Upper lobe of left lung (tissue), 6 donors: ENCODE measurements at regions not wholly inside any gene's neighbourhood (a gene's known extent, or its start where the extent isn't known, plus 50 kb on each side); places are given as distances from the start of the nearest gene placed in this dataset.

Experiments
- ATAC-seq, 2 donors: fragments of 200-7000 bp; cut with Tn5 transposase; one replicate each; pipeline ENCODE4 v1.9.1; 2022; ENCODE audit warnings: mild to moderate bottlenecking in 2 of 2, moderate library complexity in 2 of 2; ENCODE audit not compliant: low FRiP score in 2 of 2
- DNase-seq, 2 donors: peaks; one replicate each; pipeline ENCODE4 v3.0.0-alpha.2; 2019 to 2020
- H3K27ac ChIP-seq, 4 donors: fragments of 200-600 bp; sonication (generic); one replicate each; pipeline ENCODE4 v1.5.1; 2016 to 2019
- H3K27me3 ChIP-seq, 4 donors: fragments of 200-600 bp; sonication (generic); one replicate each; pipeline ENCODE4 v1.5.1; 2017 to 2019
- H3K36me3 ChIP-seq, 4 donors: fragments of 200-600 bp; sonication (generic); one replicate each; pipeline ENCODE4 v1.5.1; 2016 to 2019
- H3K4me1 ChIP-seq, 4 donors: fragments of 200-600 bp; sonication (generic); one replicate each; pipeline ENCODE4 v1.5.1; 2018 to 2019
- H3K4me3 ChIP-seq, 4 donors: fragments of 200-600 bp; sonication (generic); one replicate each; pipeline ENCODE4 v1.5.1; 2017 to 2019; ENCODE audit warnings: mild to moderate bottlenecking in 2 of 4, moderate library complexity in 1 of 4
- H3K9me3 ChIP-seq, 4 donors: fragments of 200-600 bp; sonication (generic); one replicate each; pipeline ENCODE4 v1.5.1; 2018 to 2019
- EP300 ChIP-seq, 4 donors: sonication (generic); formaldehyde crosslinking; IDR thresholded peaks; one replicate each; pipeline ENCODE4 v1.5.1; 2017; ENCODE audit warnings: antibody characterized with exemption in 4 of 4, control low read depth in 2 of 4
- POLR2A ChIP-seq, 4 donors: fragments of 450-650 bp; IDR thresholded peaks; one replicate each; pipeline ENCODE4 v1.5.1; 2016 to 2017; ENCODE audit warnings: antibody characterized with exemption in 4 of 4, mild to moderate bottlenecking in 2 of 4
- POLR2AphosphoS5 ChIP-seq, 2 donors: sonication (generic); formaldehyde crosslinking; IDR thresholded peaks; one replicate each; pipeline ENCODE4 v1.5.1; 2017; ENCODE audit warnings: antibody characterized with exemption in 2 of 2
- WGBS, 2 donors: methylation state at CpG; one replicate each; pipeline ENCODE4 v1.1.5; 2017 to 2018; 5-methylcytosine and 5-hydroxymethylcytosine counted together
- TF ChIP-seq, protein P1 (sequence below), 6 experiments: fragments of 450-650 bp in 4 of 6; fragments of 200-600 bp in 2 of 6; sonication (generic) in 2 of 6; IDR thresholded peaks; one replicate each; pipeline ENCODE4 v1.5.1; 2016 to 2019; ENCODE audit warnings: antibody characterized with exemption in 6 of 6
- donor health status: DM: no; HTN: no; CAD: no; lungs with moderate emphysema.
- donor health status: DM: no; HTN: yes; CAD: no; lungs with severe emphysema.

DNA sequence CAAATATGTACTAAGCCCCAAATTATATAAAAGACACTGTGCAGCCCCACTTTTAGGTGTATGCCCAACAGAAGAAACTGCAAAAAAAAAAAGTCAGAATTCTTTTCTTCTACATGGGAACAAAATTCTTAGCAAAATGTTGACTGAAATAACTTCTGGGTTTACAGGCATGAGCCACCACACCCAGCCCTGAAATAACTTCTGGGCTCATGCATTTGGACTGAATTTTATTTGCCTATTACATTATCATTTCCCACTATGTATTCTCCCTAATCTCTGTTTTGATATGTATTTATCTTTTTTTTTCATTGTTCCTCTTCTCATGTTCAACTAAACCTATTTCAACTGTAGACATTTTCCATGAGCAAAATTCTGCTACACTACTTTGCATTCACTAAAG lies 169.2 kb downstream of the GRIN2B start:
- DNase-seq (no peak), ATAC-seq (no peak)
- no peak for TF ChIP-seq POLR2A (IDR thresholded peaks at IDR 0.05)
- no peak for TF ChIP-seq POLR2AphosphoS5 (IDR thresholded peaks at IDR 0.05)
- TF ChIP-seq, protein P1, sequence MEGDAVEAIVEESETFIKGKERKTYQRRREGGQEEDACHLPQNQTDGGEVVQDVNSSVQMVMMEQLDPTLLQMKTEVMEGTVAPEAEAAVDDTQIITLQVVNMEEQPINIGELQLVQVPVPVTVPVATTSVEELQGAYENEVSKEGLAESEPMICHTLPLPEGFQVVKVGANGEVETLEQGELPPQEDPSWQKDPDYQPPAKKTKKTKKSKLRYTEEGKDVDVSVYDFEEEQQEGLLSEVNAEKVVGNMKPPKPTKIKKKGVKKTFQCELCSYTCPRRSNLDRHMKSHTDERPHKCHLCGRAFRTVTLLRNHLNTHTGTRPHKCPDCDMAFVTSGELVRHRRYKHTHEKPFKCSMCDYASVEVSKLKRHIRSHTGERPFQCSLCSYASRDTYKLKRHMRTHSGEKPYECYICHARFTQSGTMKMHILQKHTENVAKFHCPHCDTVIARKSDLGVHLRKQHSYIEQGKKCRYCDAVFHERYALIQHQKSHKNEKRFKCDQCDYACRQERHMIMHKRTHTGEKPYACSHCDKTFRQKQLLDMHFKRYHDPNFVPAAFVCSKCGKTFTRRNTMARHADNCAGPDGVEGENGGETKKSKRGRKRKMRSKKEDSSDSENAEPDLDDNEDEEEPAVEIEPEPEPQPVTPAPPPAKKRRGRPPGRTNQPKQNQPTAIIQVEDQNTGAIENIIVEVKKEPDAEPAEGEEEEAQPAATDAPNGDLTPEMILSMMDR (IDR thresholded peaks at IDR 0.05), result no peak
- TF ChIP-seq EP300 (IDR thresholded peaks at IDR 0.05), result no peak
- Histone ChIP-seq H3K27ac (no peak overlapping the region), H3K9me3 (no peaks in the 10 kb centered on the region), H3K27me3 (no peaks in the 10 kb centered on the region), H3K36me3 (no peaks in the 10 kb centered on the region), H3K4me3 (no peak overlapping the region), H3K4me1 (no peaks in the 10 kb centered on the region)

DNA sequence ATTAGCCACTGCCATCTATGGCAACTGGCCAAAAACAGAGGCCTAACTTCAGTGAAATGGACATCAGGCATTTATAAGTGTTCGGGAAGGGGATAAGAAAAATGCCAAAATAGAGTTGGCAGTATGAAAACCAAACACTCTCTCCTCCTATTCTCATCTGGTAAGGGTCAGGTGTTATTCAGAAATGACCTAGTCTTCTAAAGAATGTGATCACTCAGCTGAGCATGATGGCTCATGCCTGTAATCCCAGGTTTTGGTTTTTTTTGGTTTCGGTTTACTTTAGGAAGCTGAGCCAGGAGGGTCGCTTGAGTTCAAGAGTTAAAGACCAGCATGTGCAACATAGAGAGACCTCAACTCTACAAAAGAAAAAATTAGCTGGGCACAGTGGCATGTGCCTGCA lies 170.3 kb downstream of the GRIN2B start:
- no peaks in the 10 kb centered on the region for H3K27me3 ChIP-seq
- H3K4me3 ChIP-seq, result no peak overlapping the region
- H3K36me3 ChIP-seq, result no peaks in the 10 kb centered on the region
- no peak overlapping the region for H3K27ac ChIP-seq
- DNase-seq (no peak), ATAC-seq (no peak)
- WGBS, 2 donors, result 74 to 84% methylated on average over 3 of the region's 3 CpGs
- no peaks in the 10 kb centered on the region for H3K4me1 ChIP-seq
- H3K9me3 ChIP-seq, result no peaks in the 10 kb centered on the region
- TF ChIP-seq POLR2AphosphoS5 (IDR thresholded peaks at IDR 0.05) (no peak), POLR2A (IDR thresholded peaks at IDR 0.05) (no peak), EP300 (IDR thresholded peaks at IDR 0.05) (no peak)
- TF ChIP-seq, protein P1 (IDR thresholded peaks at IDR 0.05), result no peak

DNA sequence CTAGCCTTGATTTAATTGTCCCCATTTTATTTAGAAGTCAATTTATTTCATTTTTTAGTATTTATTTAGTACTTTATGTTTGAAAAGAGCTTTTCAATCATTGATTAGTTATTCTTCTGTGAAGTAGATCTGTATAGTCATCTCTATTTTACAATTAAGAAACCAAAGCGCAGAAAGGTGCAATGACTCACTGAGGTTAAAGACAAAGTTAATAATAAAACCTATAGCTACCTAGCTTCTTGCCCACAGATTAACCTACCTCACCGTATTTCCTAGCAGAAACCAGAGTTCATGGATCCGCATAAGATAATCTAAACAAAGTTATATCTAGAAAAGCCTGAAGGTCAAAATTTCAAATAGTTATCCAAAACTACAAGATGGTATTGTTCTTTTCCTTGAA lies 176.4 kb downstream of the GRIN2B start:
- no peak for DNase-seq
- WGBS, 2 donors, result 58 to 63% methylated on average over 3 of the region's 3 CpGs

DNA sequence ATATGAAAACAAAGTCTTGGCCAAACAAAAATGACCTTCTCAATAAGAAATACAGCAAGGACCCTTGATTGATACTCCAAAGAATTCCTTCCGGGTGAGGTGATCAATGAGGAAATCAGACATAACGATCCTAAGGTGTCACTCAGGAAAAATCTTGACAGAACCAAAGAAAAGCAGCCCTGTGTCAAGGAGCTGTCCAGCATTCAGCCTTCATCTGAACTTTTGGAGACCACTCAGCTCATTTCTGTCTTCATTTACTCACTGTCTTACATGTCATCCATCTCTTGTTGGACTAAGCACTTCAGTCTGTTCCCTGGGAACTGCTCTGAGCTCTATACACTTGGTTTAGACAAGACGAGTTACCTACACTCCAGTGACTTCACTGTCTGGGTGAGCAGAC lies 179.9 kb downstream of the GRIN2B start:
- no peak overlapping the region for H3K4me3 ChIP-seq
- H3K27ac ChIP-seq, result no peak overlapping the region
- H3K9me3 ChIP-seq, result no peaks in the 10 kb centered on the region
- H3K27me3 ChIP-seq, result no peaks in the 10 kb centered on the region
- DNase-seq (no peak), ATAC-seq (no peak)
- TF ChIP-seq, protein P1 (IDR thresholded peaks at IDR 0.05), result no peak
- no peak for TF ChIP-seq POLR2AphosphoS5 (IDR thresholded peaks at IDR 0.05)
- no peak for TF ChIP-seq POLR2A (IDR thresholded peaks at IDR 0.05)
- no peak for TF ChIP-seq EP300 (IDR thresholded peaks at IDR 0.05)
- no peaks in the 10 kb centered on the region for H3K4me1 ChIP-seq
- no peaks in the 10 kb centered on the region for H3K36me3 ChIP-seq
- 65 to 73% methylated on average over 3 of the region's 3 CpGs for WGBS, 2 donors

More for the DNA sequence above, 176.4 kb downstream of the GRIN2B start:
- ATAC-seq, result no peak
- Histone ChIP-seq H3K9me3 (no peaks in the 10 kb centered on the region), H3K27ac (no peak overlapping the region), H3K4me1 (no peaks in the 10 kb centered on the region), H3K27me3 (no peaks in the 10 kb centered on the region), H3K4me3 (no peak overlapping the region), H3K36me3 (no peaks in the 10 kb centered on the region)
- TF ChIP-seq EP300 (IDR thresholded peaks at IDR 0.05), result no peak
- no peak for TF ChIP-seq POLR2AphosphoS5 (IDR thresholded peaks at IDR 0.05)
- TF ChIP-seq, protein P1 (IDR thresholded peaks at IDR 0.05), result no peak

DNA sequence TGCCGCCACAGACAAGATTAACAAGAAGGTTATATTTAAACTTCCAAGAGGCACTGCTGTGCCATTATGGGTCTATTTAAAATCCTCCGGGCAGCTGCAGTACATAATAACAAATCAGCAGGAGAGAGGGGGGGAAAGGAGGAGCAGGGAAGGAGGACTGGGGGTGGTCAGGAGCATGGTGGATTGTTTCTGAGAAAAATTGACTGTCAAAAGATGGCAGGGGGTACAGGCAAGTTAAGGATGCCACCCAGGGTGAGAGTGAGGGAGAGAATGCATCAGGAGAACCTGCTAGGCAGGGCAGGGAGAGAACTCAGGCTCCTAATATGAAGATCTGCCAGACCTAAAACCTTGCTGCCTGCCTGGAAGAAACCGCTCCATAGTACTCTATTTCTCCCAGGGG lies 181.8 kb downstream of the GRIN2B start:
- ATAC-seq, result peak in 1 of 2 donors; percentile 15
- H3K36me3 ChIP-seq, result no peaks in the 10 kb centered on the region
- DNase-seq, result no peak
- H3K27me3 ChIP-seq, result no peaks in the 10 kb centered on the region
- H3K4me3 ChIP-seq, result no peak overlapping the region
- TF ChIP-seq, protein P1 (IDR thresholded peaks at IDR 0.05), result no peak
- TF ChIP-seq POLR2AphosphoS5 (IDR thresholded peaks at IDR 0.05) (no peak), POLR2A (IDR thresholded peaks at IDR 0.05) (no peak), EP300 (IDR thresholded peaks at IDR 0.05) (no peak)
- no peak overlapping the region for H3K27ac ChIP-seq
- no peaks in the 10 kb centered on the region for H3K4me1 ChIP-seq
- H3K9me3 ChIP-seq, result no peaks in the 10 kb centered on the region
- 61 to 64% methylated on average over 3 of the region's 3 CpGs for WGBS, 2 donors
